Calu3 (cell line): ENCODE measurements at regions not wholly inside any gene's neighbourhood (a gene's known extent, or its start where the extent isn't known, plus 50 kb on each side); places are given as distances from the start of the nearest gene placed in this dataset.

Source experiments
- BruUV-seq: library from RNA; stranded (reverse); fragments of 400-500 nt; replicated peaks from 2 replicates; lab custom pipeline; 2021; lab: Mats Ljungman, UMichigan
- CTCF ChIA-PET: fragments of 300-600 bp; sonication (Branson Sonifier 250); formaldehyde crosslinking; loops from one replicate; lab custom pipeline; 2022; ENCODE audit warnings: antibody characterized with exemption; lab: Charles Lee
- DNase-seq: peaks from one replicate; pipeline ENCODE4 v3.0.0; 2022
- H3K27ac Mint-ChIP-seq: one replicate; pipeline ENCODE4 v1.8.0; 2022; ENCODE audit warnings: mixed read lengths; ENCODE audit not compliant: unreplicated experiment
- H3K27me3 Mint-ChIP-seq: one replicate; pipeline ENCODE4 v1.8.0; 2022; ENCODE audit warnings: mixed read lengths; ENCODE audit not compliant: unreplicated experiment
- H3K36me3 Mint-ChIP-seq: one replicate; pipeline ENCODE4 v1.8.0; 2022; ENCODE audit warnings: mild to moderate bottlenecking, moderate library complexity, mixed read lengths; ENCODE audit not compliant: insufficient read depth, unreplicated experiment
- H3K4me1 Mint-ChIP-seq: one replicate; pipeline ENCODE4 v1.8.0; 2022; ENCODE audit warnings: mild to moderate bottlenecking, low read depth, mixed read lengths; ENCODE audit not compliant: unreplicated experiment
- H3K4me3 Mint-ChIP-seq: one replicate; pipeline ENCODE4 v1.8.0; 2022; ENCODE audit warnings: mild to moderate bottlenecking, low read depth, moderate library complexity, mixed read lengths; ENCODE audit not compliant: unreplicated experiment
- H3K9me3 Mint-ChIP-seq: one replicate; pipeline ENCODE4 v1.8.0; 2022; ENCODE audit warnings: low read depth, mixed read lengths; ENCODE audit not compliant: unreplicated experiment
- intact Hi-C: fragments of 100-400 bp; cut with micrococcal nuclease; formaldehyde crosslinking; loops from one replicate; pipeline ENCODE4 v1.10.0; 2022; ENCODE audit not compliant: unreplicated experiment
- TF ChIP-seq, protein P1 (sequence below): fragments of 200-600 bp; IDR thresholded peaks from one replicate; pipeline ENCODE4 v1.8.0; 2022; ENCODE audit warnings: antibody characterized with exemption; ENCODE audit not compliant: unreplicated experiment

DNA sequence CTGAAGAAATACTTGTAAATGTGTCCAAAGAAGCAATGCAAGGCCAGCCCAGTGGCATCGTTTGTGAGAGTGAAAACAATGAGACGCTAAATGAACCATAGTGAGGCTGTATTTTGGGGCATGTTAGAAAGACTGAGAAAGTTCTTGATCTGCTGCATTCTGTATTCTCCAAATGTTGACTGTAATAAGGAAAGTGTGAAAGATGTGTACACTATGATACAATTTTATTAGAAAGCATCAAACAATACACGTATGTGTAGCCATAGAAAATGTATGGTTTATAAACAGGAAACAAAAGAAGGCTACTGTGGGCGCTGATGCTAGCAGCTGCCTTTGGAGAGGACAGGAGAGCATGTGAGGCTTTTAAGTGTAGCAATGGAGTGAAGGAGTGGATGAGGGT is 233.5 kb upstream of the E2F8 start:
- H3K27me3 Mint-ChIP-seq: peaks cover 90% of the 10 kb centered on the region
- no peak for DNase-seq
- no peak overlapping the region for H3K4me3 Mint-ChIP-seq
- H3K36me3 Mint-ChIP-seq: no peaks in the 10 kb centered on the region
- intact Hi-C loops: no loop called here
- H3K9me3 Mint-ChIP-seq: no peaks in the 10 kb centered on the region
- TF ChIP-seq, protein P1, sequence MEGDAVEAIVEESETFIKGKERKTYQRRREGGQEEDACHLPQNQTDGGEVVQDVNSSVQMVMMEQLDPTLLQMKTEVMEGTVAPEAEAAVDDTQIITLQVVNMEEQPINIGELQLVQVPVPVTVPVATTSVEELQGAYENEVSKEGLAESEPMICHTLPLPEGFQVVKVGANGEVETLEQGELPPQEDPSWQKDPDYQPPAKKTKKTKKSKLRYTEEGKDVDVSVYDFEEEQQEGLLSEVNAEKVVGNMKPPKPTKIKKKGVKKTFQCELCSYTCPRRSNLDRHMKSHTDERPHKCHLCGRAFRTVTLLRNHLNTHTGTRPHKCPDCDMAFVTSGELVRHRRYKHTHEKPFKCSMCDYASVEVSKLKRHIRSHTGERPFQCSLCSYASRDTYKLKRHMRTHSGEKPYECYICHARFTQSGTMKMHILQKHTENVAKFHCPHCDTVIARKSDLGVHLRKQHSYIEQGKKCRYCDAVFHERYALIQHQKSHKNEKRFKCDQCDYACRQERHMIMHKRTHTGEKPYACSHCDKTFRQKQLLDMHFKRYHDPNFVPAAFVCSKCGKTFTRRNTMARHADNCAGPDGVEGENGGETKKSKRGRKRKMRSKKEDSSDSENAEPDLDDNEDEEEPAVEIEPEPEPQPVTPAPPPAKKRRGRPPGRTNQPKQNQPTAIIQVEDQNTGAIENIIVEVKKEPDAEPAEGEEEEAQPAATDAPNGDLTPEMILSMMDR: no peak
- no TSS peak for BruUV-seq
- no peaks in the 10 kb centered on the region for H3K4me1 Mint-ChIP-seq
- H3K27ac Mint-ChIP-seq: no peak overlapping the region
- CTCF ChIA-PET: no interaction called here

DNA sequence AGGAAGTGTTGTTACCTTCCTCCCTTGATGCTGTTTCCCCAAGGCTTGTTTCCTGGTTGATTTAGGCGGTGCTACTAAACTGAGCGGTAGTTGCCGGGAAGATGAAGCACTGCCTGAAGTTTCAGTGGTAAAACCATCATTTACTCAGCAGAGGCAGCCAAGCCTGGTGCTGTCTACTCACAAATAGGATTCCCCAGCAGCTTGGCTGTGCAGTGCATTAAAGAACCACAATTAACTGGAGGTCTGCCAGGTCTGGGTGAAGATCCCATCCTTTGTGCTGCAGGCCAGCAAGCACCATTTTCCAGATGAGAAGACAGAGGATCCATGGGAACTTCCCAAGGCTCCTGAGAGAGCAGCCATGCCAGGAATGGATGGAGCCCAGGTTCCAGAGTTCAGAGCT is 231.9 kb upstream of the E2F8 start:
- CTCF ChIA-PET: no interaction called here
- DNase-seq: no peak
- peaks cover 90% of the 10 kb centered on the region for H3K27me3 Mint-ChIP-seq
- no peaks in the 10 kb centered on the region for H3K4me1 Mint-ChIP-seq
- TF ChIP-seq, protein P1: no peak
- H3K9me3 Mint-ChIP-seq: no peaks in the 10 kb centered on the region
- no peak overlapping the region for H3K4me3 Mint-ChIP-seq
- H3K27ac Mint-ChIP-seq: no peak overlapping the region
- no TSS peak for BruUV-seq
- H3K36me3 Mint-ChIP-seq: no peaks in the 10 kb centered on the region
- intact Hi-C loops: no loop called here

DNA sequence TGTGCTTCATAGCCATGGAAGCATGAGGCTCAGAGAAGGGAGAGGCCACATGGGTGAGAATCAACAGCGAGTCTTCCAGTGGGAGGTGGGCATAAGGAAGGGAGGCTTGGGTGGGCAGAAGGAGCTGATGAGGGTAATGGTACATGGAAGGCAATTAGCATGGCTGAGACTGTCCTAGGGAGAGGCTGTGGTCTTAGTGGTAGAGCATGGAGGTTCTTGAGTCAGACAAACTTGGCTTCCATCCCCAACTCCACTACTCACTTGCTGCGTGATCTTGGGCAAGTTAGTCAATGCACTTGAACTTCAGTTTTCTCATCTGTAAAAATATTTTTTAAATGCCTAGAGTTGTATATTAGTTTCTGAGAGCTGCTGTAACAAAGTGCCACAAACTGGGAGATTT is 227.2 kb upstream of the E2F8 start:
- Mint-ChIP-seq H3K4me3 (no peak overlapping the region), H3K4me1 (no peaks in the 10 kb centered on the region), H3K36me3 (no peaks in the 10 kb centered on the region), H3K27ac (no peak overlapping the region), H3K9me3 (no peaks in the 10 kb centered on the region), H3K27me3 (peaks cover 88% of the 10 kb centered on the region)
- CTCF ChIA-PET: no interaction called here
- TF ChIP-seq, protein P1: no peak
- BruUV-seq: no TSS peak
- intact Hi-C loops: no loop called here
- DNase-seq: no peak

DNA sequence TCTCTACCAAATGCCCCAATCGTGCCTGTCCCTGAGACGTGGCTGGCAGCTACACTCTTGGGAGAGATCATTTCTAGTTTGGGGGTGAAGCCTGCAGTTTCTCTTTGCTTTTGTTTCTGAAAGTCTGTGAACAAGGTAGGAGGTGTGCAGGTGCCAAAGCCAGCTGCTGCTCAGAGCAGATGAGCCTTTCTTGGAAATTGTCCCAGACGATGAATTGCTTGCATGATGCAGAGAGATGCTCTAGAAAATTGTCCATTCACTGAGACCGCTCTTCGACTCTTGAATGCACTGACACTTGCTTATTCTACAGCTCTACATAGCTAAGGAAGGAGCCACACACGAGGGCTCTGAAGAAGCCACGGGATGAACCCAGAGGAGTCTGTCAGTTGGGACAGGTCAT is 225.6 kb upstream of the E2F8 start:
- CTCF ChIA-PET: no interaction called here
- intact Hi-C loops: no loop called here

More for the DNA sequence above, 225.6 kb upstream of the E2F8 start:
- Mint-ChIP-seq H3K4me1 (no peaks in the 10 kb centered on the region), H3K36me3 (no peaks in the 10 kb centered on the region), H3K27me3 (peaks cover 78% of the 10 kb centered on the region), H3K9me3 (no peaks in the 10 kb centered on the region), H3K4me3 (no peak overlapping the region), H3K27ac (no peak overlapping the region)
- no peak for DNase-seq
- BruUV-seq: no TSS peak
- TF ChIP-seq, protein P1: no peak
